Hepatocyte (in vitro differentiated cells): ENCODE measurements at regions not wholly inside any gene's neighbourhood (a gene's known extent, or its start where the extent isn't known, plus 50 kb on each side); places are given as distances from the start of the nearest gene placed in this dataset.

Source experiments
- EZH2 ChIP-seq: fragments of 200-600 bp; sonication (generic); IDR thresholded peaks from 2 replicates; pipeline ENCODE4 v1.6.1; 2016; ENCODE audit warnings: antibody characterized with exemption, mild to moderate bottlenecking, borderline replicate concordance
- TF ChIP-seq, protein P1 (sequence below): fragments of 200-600 bp; sonication (generic); IDR thresholded peaks from 2 replicates; pipeline ENCODE4 v1.5.1; 2016; ENCODE audit warnings: antibody characterized with exemption, mild to moderate bottlenecking; ENCODE audit not compliant: poor library complexity

DNA sequence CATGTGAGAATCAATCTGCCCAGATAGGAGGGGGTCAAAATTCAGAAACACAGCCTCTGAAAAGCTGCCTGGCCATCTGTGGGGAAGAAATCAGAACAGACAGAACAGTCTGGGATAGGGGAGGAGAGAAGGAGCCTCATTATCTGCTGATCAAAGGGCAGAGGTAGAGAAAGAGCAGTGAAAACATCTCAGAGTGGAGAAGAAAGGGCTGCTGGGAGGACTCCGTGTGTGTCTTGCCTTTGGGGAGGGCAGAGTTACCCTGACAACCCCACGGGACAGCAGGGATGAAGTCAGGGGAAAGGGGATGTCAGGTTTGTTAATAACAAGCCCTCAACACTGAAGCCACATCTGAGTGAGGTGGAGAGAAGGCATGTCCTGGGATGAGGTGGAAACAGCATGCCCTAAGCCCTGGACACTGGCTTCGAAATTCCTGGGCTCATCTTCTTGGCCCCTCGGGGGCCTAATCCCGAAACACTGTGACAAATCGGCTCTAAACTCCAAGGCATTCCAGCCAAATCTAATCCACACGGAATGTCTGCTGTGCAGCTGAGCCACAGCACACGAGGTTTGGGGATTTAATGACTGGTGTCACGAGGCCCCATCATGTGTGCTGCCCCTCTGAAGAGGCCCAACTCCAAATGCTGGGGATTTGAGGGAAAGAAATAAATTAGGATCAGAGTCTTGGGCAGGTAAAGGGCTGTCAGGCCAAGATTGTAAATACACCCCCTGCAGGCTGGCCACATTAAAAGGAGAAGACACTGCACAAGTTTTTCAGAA, 82.8 kb upstream of the FGFR2 start:
- no peak for TF ChIP-seq EZH2
- TF ChIP-seq, protein P1, sequence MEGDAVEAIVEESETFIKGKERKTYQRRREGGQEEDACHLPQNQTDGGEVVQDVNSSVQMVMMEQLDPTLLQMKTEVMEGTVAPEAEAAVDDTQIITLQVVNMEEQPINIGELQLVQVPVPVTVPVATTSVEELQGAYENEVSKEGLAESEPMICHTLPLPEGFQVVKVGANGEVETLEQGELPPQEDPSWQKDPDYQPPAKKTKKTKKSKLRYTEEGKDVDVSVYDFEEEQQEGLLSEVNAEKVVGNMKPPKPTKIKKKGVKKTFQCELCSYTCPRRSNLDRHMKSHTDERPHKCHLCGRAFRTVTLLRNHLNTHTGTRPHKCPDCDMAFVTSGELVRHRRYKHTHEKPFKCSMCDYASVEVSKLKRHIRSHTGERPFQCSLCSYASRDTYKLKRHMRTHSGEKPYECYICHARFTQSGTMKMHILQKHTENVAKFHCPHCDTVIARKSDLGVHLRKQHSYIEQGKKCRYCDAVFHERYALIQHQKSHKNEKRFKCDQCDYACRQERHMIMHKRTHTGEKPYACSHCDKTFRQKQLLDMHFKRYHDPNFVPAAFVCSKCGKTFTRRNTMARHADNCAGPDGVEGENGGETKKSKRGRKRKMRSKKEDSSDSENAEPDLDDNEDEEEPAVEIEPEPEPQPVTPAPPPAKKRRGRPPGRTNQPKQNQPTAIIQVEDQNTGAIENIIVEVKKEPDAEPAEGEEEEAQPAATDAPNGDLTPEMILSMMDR: no peak
